Putamen (tissue), 1 donor: ENCODE measurements at regions not wholly inside any gene's neighbourhood (a gene's known extent, or its start where the extent isn't known, plus 50 kb on each side); places are given as distances from the start of the nearest gene placed in this dataset.
"Not testable (repeated sequence)": the region's sequence is repeated elsewhere in the genome, so short reads cannot be mapped to it uniquely, and the experiment has no call there.

Experiments
- DNase-seq: peaks from one replicate; pipeline ENCODE4 v3.0.0-alpha.2; 2016; ENCODE audit warnings: low spot score

GRCh38 chr20:29533566-29534177 is 1723.8 kb upstream of the DEFB115 start:
- DNase-seq = not testable (repeated sequence)

GRCh38 chr20:29566901-29567635 is 1690.4 kb upstream of the DEFB115 start:
- not testable (repeated sequence) for DNase-seq

- DNase-seq = not testable (repeated sequence)
These were observed 1689.8 kb upstream of the DEFB115 start for GRCh38 chr20:29567671-29568070.

- DNase-seq = not testable (repeated sequence)
These were observed 1687.3 kb upstream of the DEFB115 start for GRCh38 chr20:29570126-29570525.

- not testable (repeated sequence) for DNase-seq
These were observed 1667.9 kb upstream of the DEFB115 start for GRCh38 chr20:29589530-29589929.

DNA sequence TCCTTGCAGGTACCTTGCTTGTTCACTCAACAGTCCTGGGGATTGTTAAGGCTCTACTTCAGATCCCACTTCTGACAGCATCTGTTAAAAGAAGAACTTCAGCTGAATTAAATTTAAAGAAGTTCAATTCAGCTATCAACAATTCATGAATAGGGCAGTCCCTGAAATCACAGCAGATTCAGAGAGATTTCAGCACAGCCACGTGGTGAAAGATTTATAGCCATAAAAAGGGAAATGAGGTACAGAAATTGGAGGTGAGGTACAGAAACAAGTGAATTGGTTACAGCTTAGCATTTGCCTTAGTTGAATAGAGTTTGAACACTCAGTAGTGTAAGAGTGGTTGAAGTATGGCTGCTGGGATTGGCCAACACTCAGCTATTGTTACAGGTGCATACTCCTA is 1653.3 kb upstream of the DEFB115 start:
- not testable (repeated sequence) for DNase-seq

GRCh38 chr20:29606171-29606570 is 1651.3 kb upstream of the DEFB115 start:
- not testable (repeated sequence) for DNase-seq

- not testable (repeated sequence) for DNase-seq
These were observed 1628.1 kb upstream of the DEFB115 start for GRCh38 chr20:29629395-29629794.
